Left lung (tissue), 4 donors: ENCODE measurements at regions not wholly inside any gene's neighbourhood (a gene's known extent, or its start where the extent isn't known, plus 50 kb on each side); places are given as distances from the start of the nearest gene placed in this dataset.

Source experiments
- ATAC-seq: fragments of 200-7000 bp; cut with Tn5 transposase; one replicate; pipeline ENCODE4 v1.9.1; 2020; ENCODE audit warnings: moderate library complexity
- DNase-seq, 4 donors: peaks; one replicate each; pipeline ENCODE4 v3.0.0-alpha.2; 2013 to 2020
- H3K27ac ChIP-seq, 2 donors: fragments of 200-600 bp; sonication (generic) in 1 of 2; one replicate each; pipeline versions ENCODE4 v1.5.0 to v1.8.0; 2020 to 2021
- H3K27me3 ChIP-seq, 2 donors: fragments of 200-600 bp; sonication (generic) in 1 of 2; one replicate each; pipeline versions ENCODE4 v1.5.0 to v1.8.0; 2020 to 2021
- H3K36me3 ChIP-seq, 2 donors: fragments of 200-600 bp; sonication (generic) in 1 of 2; one replicate each; pipeline versions ENCODE4 v1.5.0 to v1.8.0; 2020 to 2021
- H3K4me1 ChIP-seq, 2 donors: fragments of 200-600 bp; one replicate each; pipeline ENCODE4 v1.8.0; 2021
- H3K4me3 ChIP-seq, 2 donors: fragments of 200-600 bp; sonication (generic) in 1 of 2; one replicate each; pipeline versions ENCODE4 v1.5.0 to v1.8.0; 2020 to 2021; ENCODE audit warnings: mild to moderate bottlenecking in 1 of 2
- H3K9me3 ChIP-seq, 2 donors: fragments of 200-600 bp; sonication (generic) in 1 of 2; one replicate each; pipeline versions ENCODE4 v1.5.0 to v1.8.0; 2020 to 2021
- intact Hi-C, 2 donors: fragments of 100-400 bp; cut with DNase I; formaldehyde crosslinking; loops; one replicate each; pipeline versions ENCODE4 v1.11.2 to v1.14.2; 2022
- TF ChIP-seq, protein P1 (sequence below), 2 donors: fragments of 200-600 bp; sonication (generic) in 1 of 2; IDR thresholded peaks; one replicate each; pipeline versions ENCODE4 v1.5.0 to v1.8.0; 2021; ENCODE audit warnings: antibody characterized with exemption in 2 of 2
- donor health status: DM: no; HTN: yes; CAD: no.
- donor health status: DM: no; HTN: no; CAD: no.

GRCh38 chr1:54461731-54462596 lies 55.8 kb upstream of the SSBP3 start:
- peaks cover 13 to 16% of the 10 kb centered on the region in 2 donors for H3K4me1 ChIP-seq
- H3K9me3 ChIP-seq: no peaks in the 10 kb centered on the region
- ATAC-seq (no peak), DNase-seq (no peak)
- no peak overlapping the region for H3K27ac ChIP-seq
- H3K36me3 ChIP-seq: no peaks in the 10 kb centered on the region
- TF ChIP-seq, protein P1, sequence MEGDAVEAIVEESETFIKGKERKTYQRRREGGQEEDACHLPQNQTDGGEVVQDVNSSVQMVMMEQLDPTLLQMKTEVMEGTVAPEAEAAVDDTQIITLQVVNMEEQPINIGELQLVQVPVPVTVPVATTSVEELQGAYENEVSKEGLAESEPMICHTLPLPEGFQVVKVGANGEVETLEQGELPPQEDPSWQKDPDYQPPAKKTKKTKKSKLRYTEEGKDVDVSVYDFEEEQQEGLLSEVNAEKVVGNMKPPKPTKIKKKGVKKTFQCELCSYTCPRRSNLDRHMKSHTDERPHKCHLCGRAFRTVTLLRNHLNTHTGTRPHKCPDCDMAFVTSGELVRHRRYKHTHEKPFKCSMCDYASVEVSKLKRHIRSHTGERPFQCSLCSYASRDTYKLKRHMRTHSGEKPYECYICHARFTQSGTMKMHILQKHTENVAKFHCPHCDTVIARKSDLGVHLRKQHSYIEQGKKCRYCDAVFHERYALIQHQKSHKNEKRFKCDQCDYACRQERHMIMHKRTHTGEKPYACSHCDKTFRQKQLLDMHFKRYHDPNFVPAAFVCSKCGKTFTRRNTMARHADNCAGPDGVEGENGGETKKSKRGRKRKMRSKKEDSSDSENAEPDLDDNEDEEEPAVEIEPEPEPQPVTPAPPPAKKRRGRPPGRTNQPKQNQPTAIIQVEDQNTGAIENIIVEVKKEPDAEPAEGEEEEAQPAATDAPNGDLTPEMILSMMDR (IDR thresholded peaks at IDR 0.05): no peak
- H3K4me3 ChIP-seq: no peak overlapping the region
- intact Hi-C loops: no loop called here
- H3K27me3 ChIP-seq: no peaks in the 10 kb centered on the region

DNA sequence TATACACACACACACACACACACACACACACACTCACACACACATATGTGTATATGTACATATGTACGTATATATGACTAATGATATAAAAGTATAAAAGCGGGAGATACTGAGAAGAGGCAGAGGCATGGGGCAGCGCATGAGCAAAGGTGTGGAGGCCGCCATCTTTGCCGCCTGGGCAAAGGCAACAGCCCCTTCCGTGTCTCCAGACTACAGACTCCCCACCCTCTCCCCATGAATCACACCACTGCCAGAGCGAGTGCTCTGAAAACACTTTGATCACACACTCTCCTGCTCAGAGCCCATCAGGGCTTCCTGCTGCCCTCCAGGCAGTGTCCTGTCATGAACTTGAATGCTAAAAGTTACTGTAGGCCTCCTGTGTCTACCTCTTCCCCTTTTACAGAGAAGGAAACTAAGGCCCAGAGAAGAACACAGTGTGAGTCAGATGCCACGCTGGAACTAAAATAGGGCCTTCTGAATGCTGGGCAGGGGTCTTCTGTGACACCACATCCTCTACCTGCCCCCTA lies 54.7 kb upstream of the SSBP3 start:
- no peak for ATAC-seq
- intact Hi-C loops: no loop called here

DNA sequence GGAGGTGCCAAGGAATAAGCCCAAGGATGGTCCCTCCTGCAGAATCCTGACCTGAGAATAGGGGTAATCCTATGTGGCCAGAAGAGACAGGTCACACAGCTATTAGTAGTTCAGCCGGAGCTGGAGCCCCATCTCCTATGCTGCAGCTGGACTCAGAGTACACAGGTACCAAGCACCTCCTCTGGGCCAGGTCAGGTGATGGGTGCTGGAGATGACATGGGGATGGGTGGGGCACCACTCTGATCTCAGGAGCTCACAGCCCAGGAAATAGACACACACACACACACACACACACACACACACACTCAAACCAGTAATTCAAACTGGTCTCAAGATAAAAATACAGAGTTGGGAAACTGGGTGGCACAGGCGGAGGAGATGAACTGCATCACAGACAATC lies 54.2 kb upstream of the SSBP3 start:
- no peaks in the 10 kb centered on the region for H3K36me3 ChIP-seq
- H3K27me3 ChIP-seq: no peaks in the 10 kb centered on the region
- ATAC-seq (no peak), DNase-seq (no peak)
- peaks cover 10 to 16% of the 10 kb centered on the region in 2 donors for H3K4me1 ChIP-seq
- no peaks in the 10 kb centered on the region for H3K9me3 ChIP-seq
- TF ChIP-seq, protein P1 (IDR thresholded peaks at IDR 0.05): no peak
- intact Hi-C loops: no loop called here
- no peak overlapping the region for H3K27ac ChIP-seq
- H3K4me3 ChIP-seq: no peak overlapping the region

More for the DNA sequence above, 54.7 kb upstream of the SSBP3 start:
- H3K27me3 ChIP-seq: no peaks in the 10 kb centered on the region
- H3K4me1 ChIP-seq: peaks cover 13 to 16% of the 10 kb centered on the region in 2 donors
- no peak overlapping the region for H3K4me3 ChIP-seq
- no peak for DNase-seq
- no peaks in the 10 kb centered on the region for H3K9me3 ChIP-seq
- H3K36me3 ChIP-seq: no peaks in the 10 kb centered on the region
- TF ChIP-seq, protein P1 (IDR thresholded peaks at IDR 0.05): no peak
- no peak overlapping the region for H3K27ac ChIP-seq

DNA sequence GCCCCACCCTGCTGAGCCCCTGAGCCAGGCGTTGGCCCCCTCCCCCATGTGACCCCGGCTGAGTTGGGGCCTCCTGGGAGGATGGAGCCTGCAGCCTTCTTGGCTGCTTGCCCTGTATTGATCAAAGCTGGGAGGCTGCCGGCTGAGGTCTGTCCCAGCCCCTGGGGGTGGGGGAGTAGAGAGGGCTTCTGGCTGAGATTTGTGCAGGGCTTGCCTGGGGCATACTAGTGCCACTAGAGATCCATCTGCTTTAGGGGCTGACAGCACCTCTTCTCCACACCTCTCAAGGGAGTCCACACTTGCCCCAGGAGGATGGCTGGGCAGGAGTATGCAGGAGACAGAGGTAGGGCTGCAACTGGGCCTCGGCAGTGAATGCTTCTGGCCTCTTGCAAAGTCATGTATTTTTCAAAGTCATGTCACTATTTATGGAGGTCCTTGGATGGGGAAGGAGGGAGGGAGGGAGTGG lies 53.6 kb upstream of the SSBP3 start:
- intact Hi-C loops: no loop called here
- Histone ChIP-seq H3K27me3 (no peaks in the 10 kb centered on the region), H3K27ac (no peak overlapping the region), H3K4me3 (no peak overlapping the region), H3K4me1 (peaks cover 4 to 10% of the 10 kb centered on the region in 2 donors), H3K9me3 (no peaks in the 10 kb centered on the region), H3K36me3 (no peaks in the 10 kb centered on the region)
- DNase-seq (no peak), ATAC-seq (no peak)
- TF ChIP-seq, protein P1 (IDR thresholded peaks at IDR 0.05): no peak

DNA sequence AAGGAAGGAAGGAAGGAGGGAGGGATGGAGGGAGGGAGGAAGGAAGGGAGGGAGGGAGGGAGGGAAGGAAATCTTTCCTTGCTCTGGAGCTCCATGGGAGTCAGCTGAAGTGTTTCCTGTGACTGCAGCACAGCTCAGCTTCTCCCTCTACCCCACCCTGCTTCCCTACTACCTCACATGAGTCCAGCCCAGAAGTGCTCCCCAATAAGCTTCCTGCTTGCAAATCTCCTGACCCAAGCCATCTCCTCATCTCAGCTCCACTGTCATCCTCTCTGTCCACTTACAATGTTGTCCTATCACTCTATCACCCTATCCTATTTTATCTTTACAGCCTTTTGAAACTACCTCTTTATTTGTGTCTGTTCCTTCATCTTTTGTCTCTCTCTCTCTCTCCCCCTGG lies 52.9 kb upstream of the SSBP3 start:
- Histone ChIP-seq H3K9me3 (no peaks in the 10 kb centered on the region), H3K27ac (no peak overlapping the region), H3K27me3 (no peaks in the 10 kb centered on the region), H3K4me1 (peaks cover 0 to 4% of the 10 kb centered on the region in 2 donors), H3K36me3 (no peaks in the 10 kb centered on the region), H3K4me3 (no peak overlapping the region)
- TF ChIP-seq, protein P1 (IDR thresholded peaks at IDR 0.05): no peak
- DNase-seq (no peak), ATAC-seq (no peak)
- intact Hi-C loops: no loop called here
